ENCODE measurements at regions not wholly inside any gene's neighbourhood (a gene's known extent, or its start where the extent isn't known, plus 50 kb on each side); places are given as distances from the start of the nearest gene placed in this dataset.

GRCh38 chr15:53397041-53397616 lies 362.3 kb downstream of the WDR72 start:
- FAIRE-seq, result no peak

DNA sequence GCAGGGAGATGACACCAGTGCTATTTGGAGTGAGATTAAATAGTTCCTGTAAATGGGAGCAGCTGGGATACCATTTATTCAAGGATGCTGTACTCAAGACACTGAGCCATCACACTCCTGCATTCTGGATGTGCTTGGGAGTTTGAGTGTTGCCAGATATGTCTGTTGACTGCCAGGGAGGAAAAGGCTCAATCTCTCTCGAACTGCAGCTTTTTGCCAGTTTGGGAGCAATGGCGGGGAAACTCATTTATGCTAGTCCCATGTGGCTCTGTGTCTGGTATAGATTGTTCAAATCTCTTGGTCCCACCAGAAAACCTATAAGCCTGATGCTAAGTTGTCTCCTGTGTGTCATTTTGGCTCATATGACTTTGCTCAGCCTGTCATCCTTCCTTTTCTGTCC lies 363.6 kb downstream of the WDR72 start:
- FAIRE-seq, result no peak

- FAIRE-seq, result no peak
Measured at GRCh38 chr15:53390549-53390948, 368.9 kb downstream of the WDR72 start.

GRCh38 chr15:53389271-53390037 lies 370.0 kb downstream of the WDR72 start:
- no peak for FAIRE-seq

- no peak for FAIRE-seq
Measured at GRCh38 chr15:53384417-53384816, 375.0 kb downstream of the WDR72 start.

- FAIRE-seq, result no peak
Measured at GRCh38 chr15:53378096-53378800, 381.2 kb downstream of the WDR72 start.

DNA sequence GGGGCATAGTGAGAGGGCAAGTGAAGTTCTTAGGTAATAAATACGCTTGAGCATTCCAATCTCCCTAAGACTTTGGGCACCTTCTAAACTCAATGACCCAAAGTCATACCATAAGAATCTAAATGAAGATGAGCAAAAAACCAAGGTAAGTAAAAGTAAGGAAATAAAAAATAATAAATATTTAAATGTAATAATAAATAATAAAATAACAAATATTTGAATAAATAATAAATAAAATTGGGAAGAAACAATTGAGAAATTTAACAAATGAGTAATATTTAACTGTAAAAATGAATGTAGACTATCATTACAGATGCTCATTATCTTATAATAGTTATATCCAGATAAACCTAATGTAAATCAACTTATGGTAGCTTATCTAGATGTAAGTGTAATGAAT lies 391.7 kb downstream of the WDR72 start:
- FAIRE-seq, result peak; percentile 73

- FAIRE-seq, result no peak
Measured at GRCh38 chr15:53360881-53361280, 398.6 kb downstream of the WDR72 start.

GRCh38 chr15:53359038-53359437 lies 400.4 kb downstream of the WDR72 start:
- FAIRE-seq, result no peak

GRCh38 chr15:53354874-53355273 lies 404.6 kb downstream of the WDR72 start:
- FAIRE-seq, result no peak

- FAIRE-seq, result no peak
Measured at GRCh38 chr15:53351373-53351772, 408.1 kb downstream of the WDR72 start.

DNA sequence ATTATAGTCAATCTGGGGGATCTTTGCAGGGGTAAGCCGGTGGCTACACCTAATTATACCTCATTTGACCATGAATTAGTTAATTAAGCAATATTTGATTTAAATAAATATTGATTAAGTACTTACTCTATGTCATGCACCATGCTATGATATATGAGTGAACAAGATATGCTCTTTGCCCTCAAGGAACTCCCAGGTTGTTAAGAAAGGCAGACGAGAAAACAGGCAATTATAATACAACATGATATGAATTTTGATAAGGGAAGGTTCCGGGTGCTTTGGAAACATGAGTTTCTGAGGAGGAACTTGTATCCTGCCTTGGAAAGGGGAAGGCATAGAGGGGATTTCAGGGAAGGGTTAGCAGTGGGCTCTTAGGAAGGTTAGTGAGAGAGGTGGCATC lies 412.9 kb downstream of the WDR72 start:
- FAIRE-seq, result no peak

- FAIRE-seq, result no peak
Measured at GRCh38 chr15:53331328-53332190, 427.9 kb downstream of the WDR72 start.

- FAIRE-seq, result no peak
Measured at GRCh38 chr15:53328341-53328740, 431.1 kb downstream of the WDR72 start.

DNA sequence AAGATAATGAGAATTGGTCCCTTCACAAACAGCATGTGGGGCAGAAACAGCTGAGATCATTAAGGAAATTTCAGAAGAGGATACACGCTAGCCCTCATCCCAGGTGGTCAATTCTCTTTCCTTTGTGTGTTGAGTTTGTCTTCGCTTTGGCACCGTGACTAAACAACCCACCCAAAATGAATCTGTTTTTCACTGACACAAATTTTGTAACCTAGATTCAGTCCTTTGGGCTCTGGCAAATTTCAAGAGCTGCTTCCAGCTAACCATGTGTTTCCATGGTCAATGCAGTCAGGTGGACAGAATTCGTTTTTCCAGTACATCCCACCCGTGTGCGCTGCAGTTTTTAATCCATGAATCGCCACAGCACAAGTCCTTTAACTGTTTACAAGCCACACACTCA lies 435.4 kb downstream of the WDR72 start:
- no peak for FAIRE-seq

DNA sequence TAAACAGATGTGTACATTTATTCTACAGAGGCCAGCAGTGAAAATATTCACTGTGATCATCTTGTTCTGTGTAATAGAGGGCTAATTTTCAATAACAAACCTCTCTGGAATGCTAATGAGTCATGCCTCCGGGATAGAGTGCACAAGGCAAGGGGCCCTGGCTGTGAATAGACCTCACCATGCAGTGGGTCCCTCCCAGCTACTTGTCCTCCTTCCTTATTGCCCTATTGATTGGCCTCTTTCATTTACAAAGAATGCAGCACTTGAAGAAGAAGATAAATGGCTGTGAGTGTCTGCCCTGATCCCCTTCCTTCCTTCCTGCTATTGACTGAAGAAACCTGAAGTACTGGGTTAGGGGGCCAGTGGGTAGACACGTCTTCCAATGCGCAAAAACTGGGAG lies 436.3 kb downstream of the WDR72 start:
- FAIRE-seq, result no peak

- FAIRE-seq, result no peak
Measured at GRCh38 chr15:53320816-53321215, 438.6 kb downstream of the WDR72 start.

DNA sequence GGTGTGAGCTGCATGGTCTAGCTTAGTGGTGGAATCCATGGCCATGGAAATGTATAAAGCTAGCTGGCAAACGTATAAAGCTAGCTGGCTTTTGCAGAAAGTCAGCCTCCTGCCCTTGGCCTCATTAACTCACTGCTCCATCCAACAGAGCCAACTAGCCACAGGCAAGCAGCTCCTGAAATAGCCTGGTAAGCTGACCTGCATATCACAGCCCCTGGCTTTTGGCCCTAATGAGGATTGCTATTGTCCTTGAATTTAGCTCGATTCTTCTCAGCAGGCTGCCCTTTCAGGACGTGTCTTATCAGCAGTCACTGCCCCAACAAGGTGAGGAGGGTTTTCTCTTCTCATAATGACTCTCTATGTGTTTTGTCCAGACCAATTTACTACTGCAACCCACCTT lies 446.8 kb downstream of the WDR72 start:
- FAIRE-seq, result no peak

GRCh38 chr15:53310709-53311108 lies 448.8 kb downstream of the WDR72 start:
- no peak for FAIRE-seq

DNA sequence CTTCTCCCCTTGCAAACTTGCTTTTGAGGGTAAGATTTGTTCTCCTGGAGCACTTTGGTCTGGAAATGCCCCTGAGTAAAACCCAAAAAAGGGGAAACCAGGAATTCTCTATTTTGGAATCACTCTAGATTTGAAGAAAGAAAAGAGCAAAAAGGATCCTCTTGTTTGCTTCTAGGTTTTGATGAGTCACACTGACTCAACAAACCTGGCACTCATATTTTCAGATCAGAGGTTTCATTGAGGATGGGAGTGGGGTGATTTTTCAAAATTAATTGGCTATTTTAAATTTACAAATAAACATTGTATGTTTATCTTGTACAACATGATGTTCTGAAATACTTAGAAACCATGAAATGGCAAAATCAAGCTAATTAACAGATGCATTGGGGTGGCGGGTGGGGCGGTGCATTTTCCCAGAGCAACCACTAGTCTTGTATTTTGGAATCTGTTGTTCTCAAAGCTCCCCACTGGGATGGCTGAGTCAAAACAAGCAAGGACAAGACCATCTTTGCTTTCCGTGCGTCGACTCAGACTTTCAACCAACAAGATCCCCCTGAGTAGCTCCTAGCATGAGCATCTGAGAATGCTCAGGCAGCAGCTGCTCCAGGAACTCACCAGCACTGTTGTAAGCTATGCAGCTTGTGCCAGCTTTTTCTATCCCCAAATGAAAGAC lies 451.4 kb downstream of the WDR72 start:
- FAIRE-seq, result no peak

DNA sequence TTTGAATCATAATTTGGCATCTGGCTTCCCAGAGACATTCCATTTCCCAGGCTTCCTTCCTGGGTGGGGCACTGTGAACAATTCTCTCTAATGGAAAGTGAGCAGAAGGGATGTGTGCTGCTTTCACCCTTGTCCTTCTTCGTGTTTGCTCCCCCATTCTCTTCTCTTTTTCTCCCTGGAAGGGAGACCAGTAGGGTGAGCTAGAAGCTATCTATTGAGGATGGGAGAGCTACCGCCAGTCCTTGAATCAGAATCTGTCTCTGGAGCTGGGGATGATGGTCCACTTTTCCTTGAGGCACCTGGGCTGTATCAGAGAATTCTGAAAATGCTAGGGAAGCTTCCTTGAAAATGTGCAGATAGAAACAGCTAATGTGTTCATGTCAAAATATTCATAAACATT lies 453.9 kb downstream of the WDR72 start:
- FAIRE-seq, result no peak

DNA sequence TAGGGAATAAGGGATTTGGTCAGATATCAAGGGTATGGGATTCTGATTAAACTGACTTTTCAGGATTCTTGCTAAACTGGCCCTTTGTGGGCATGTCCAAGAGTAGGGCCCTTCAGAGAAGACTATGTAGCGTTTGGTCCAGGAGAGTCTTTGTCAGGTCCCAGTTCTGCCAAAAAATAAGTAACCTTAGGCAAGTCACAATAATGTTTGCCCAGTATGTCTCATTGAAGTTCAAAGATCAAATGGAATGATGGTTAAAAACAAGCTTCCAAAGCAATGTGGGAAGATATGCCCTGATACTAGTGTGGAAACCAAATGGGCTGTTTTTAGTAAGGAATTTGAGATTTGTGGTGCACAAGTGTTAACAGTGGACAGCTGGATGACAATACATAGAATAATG lies 454.4 kb downstream of the WDR72 start:
- no peak for FAIRE-seq

GRCh38 chr15:53297828-53298227 lies 461.6 kb downstream of the WDR72 start:
- FAIRE-seq, result no peak
